ENCODE measurements at regions not wholly inside any gene's neighbourhood (a gene's known extent, or its start where the extent isn't known, plus 50 kb on each side); places are given as distances from the start of the nearest gene placed in this dataset.

GRCh38 chr9:4927043-4927471, 58.0 kb upstream of the JAK2 start:
- 0% methylated on average over 4 of the region's 4 CpGs for WGBS (ENCODE audit: insufficient coverage, low coverage, missing lambda C conversion rate)
- POLR2A ChIA-PET = interaction anchor here (1.2 kb wide), 1 partner anchor 58 kb away, joined by 3 read pairs; the partner anchor contains the start of gene JAK2
- no TSS peak for BruUV-seq (replicated peaks)
- H3K9me1 ChIP-seq (ENCODE audit: control insufficient read depth, insufficient read depth, low read length) = no peaks in the 10 kb centered on the region
- peak overlapping the region; percentile 74 for H3K4me2 ChIP-seq (ENCODE audit: insufficient read depth, low read length)
- H2AFZ ChIP-seq (ENCODE audit: low read depth, low read length) = peak overlapping the region; percentile 83
- no peaks in the 10 kb centered on the region for H4K20me1 ChIP-seq (replicated peaks; ENCODE audit: control insufficient read depth, insufficient read depth, low read length)
- H3K4me1 ChIP-seq (replicated peaks in 1 of 2; ENCODE audit: control insufficient read depth in 2 of 2, insufficient read depth in 2 of 2, low read length in 2 of 2) = peaks cover 8 to 43% of the 10 kb centered on the region in 2 experiments
- in situ Hi-C loops (cut with MboI) = no loop called here
- H3K79me2 ChIP-seq (ENCODE audit: control insufficient read depth, insufficient read depth, low read length) = peaks cover 5% of the 10 kb centered on the region; the same call in 2 of the 3 replicates
- CTCF ChIA-PET (ENCODE audit: low intra/inter-chr PET ratio) = no interaction called here
- peak overlapping the region; percentile 57 to 65; a peak in 3 of 4 replicates for H3K9ac ChIP-seq (ENCODE audit: insufficient read depth in 1 of 2, low read depth in 2 of 2, low read length in 2 of 2)
- peak overlapping the region; percentile 85 for H3K27ac ChIP-seq (ENCODE audit: extremely low read depth, low read depth, low read length)
- no peaks in the 10 kb centered on the region for H3K36me3 ChIP-seq (ENCODE audit: control insufficient read depth, insufficient read depth, low read length)
- peak; percentile 85 for ATAC-seq
- intact Hi-C loops (cut with micrococcal nuclease) = loop anchor here (2.0 to 10.0 kb wide), 2 partner anchors 60 to 132 kb away; partner anchors contain the start of gene RCL1
- DNase-seq (ENCODE audit: extremely low read depth in 1 of 4, low spot score in 3 of 4) = peak in 2 of 4 experiments; percentile 48 to 71
- peak; percentile 89 for FAIRE-seq
- H3K27me3 ChIP-seq (ENCODE audit: control insufficient read depth in 2 of 2, insufficient read depth in 2 of 2, low read length in 2 of 2) = no peaks in the 10 kb centered on the region
- peak overlapping the region; percentile 14 for H3K4me3 ChIP-seq
- H3K9me3 ChIP-seq (replicated peaks; ENCODE audit: control insufficient read depth, insufficient read depth, low read depth, low read length) = no peaks in the 10 kb centered on the region
- TF ChIP-seq AFF4 (CRISPR knock-in tag; IDR thresholded peaks at IDR 0.05) = no peak
- no peak for TF ChIP-seq FUS (optimal IDR thresholded peaks at IDR 0.05; ENCODE audit: low read depth, low read length)
- TF ChIP-seq KDM1A (IDR thresholded peaks at IDR 0.05) = 0 out of 4 replicates have a peak, but pooled peaks of 1 of the 2 experiments have one; percentile 20
- TF ChIP-seq, protein P1, sequence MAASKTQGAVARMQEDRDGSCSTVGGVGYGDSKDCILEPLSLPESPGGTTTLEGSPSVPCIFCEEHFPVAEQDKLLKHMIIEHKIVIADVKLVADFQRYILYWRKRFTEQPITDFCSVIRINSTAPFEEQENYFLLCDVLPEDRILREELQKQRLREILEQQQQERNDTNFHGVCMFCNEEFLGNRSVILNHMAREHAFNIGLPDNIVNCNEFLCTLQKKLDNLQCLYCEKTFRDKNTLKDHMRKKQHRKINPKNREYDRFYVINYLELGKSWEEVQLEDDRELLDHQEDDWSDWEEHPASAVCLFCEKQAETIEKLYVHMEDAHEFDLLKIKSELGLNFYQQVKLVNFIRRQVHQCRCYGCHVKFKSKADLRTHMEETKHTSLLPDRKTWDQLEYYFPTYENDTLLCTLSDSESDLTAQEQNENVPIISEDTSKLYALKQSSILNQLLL (CRISPR knock-in tag; IDR thresholded peaks at IDR 0.05; ENCODE audit: borderline replicate concordance) = no peak
- TF ChIP-seq SUPT5H (IDR thresholded peaks at IDR 0.05) = no peak
- no peak for TF ChIP-seq IFI16 (CRISPR knock-in tag; IDR thresholded peaks at IDR 0.05)
- no peak for TF ChIP-seq SMARCB1 (IDR thresholded peaks at IDR 0.05; ENCODE audit: insufficient read length, low read depth)
- no peak for TF ChIP-seq FOXO4 (CRISPR knock-in tag; IDR thresholded peaks at IDR 0.05)
- no peak for TF ChIP-seq ZNF699 (CRISPR knock-in tag; IDR thresholded peaks at IDR 0.05; ENCODE audit: insufficient replicate concordance)
- no peak for TF ChIP-seq ZNF583 (CRISPR knock-in tag; IDR thresholded peaks at IDR 0.05)
- TF ChIP-seq NFE2 (IDR thresholded peaks at IDR 0.05; ENCODE audit: low read depth) = peak; percentile 19; the same call in 1 of the 2 replicates
- TF ChIP-seq EWSR1 (IDR thresholded peaks at IDR 0.05; ENCODE audit: borderline replicate concordance, low read depth, partially characterized antibody) = no peak
- TF ChIP-seq ZNF79 (CRISPR knock-in tag; IDR thresholded peaks at IDR 0.05; ENCODE audit: low read depth) = no peak
- no peak for TF ChIP-seq SMARCA5 (IDR thresholded peaks at IDR 0.05)
